ENCODE measurements at regions not wholly inside any gene's neighbourhood (a gene's known extent, or its start where the extent isn't known, plus 50 kb on each side); places are given as distances from the start of the nearest gene placed in this dataset.

DNA sequence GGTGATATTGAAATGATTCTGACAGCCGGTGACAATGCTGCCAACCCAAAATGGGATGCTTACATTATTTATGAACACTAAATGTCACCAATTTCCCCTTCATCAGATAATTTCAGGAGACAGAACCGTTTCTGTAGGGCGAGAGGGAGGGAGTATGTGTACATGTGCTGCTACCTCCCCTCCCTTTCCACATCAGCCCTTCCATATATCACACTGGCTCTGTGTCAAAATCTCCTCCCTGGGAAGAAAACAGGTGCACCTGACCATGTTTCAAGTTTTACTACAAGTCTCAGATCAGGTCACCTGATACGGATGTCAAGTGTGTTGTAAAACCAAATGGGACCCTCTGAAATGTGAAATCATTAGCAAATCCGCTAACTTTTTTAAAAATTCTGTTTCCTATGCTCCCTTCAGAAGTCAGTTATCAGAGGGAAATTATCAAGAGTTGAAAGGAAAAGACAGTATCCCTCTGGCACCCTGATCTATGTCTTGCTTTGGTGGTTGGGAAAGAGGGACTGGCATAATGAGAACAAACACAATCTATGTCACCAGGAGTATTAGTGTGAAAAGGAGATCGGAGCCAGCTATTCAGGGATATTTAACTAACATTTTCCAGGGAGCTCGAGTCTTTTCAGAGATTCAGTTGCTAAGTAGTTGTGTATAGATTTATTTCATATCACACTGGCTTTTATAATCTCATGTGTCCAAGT, 1002.3 kb upstream of the CDH8 start:
- no peak for DNase-seq (ENCODE audit: low read depth, low spot score)
- no peak for ATAC-seq
- in situ Hi-C loops (cut with MboI) (no loop called here), intact Hi-C loops (cut with micrococcal nuclease; ENCODE audit: unreplicated experiment) (no loop called here)
- no peaks in the 10 kb centered on the region for H3K79me2 ChIP-seq (ENCODE audit: control insufficient read depth, insufficient read depth, low read length)
- H3K9ac ChIP-seq (ENCODE audit: control insufficient read depth, insufficient read depth, low read length), result no peak overlapping the region
- RAD21 ChIA-PET (ENCODE audit: unreplicated experiment), result no interaction called here
- POLR2A ChIA-PET, result no interaction called here
- BruUV-seq (replicated peaks), result no TSS peak
- no peaks in the 10 kb centered on the region for H3K36me3 ChIP-seq (ENCODE audit: control insufficient read depth in 2 of 2, insufficient read depth in 2 of 2, low read length in 1 of 2)
- FAIRE-seq, result no peak
- H2AFZ ChIP-seq (ENCODE audit: control insufficient read depth, low read depth, low read length), result no peak overlapping the region
- H3K9me3 ChIP-seq (replicated peaks; ENCODE audit: control insufficient read depth, insufficient read depth, low read length), result no peaks in the 10 kb centered on the region; the same call in 2 of the 3 replicates
- no peak overlapping the region for H3K27ac ChIP-seq (ENCODE audit: control insufficient read depth, insufficient read depth)
- no peaks in the 10 kb centered on the region for H3K4me1 ChIP-seq (ENCODE audit: control insufficient read depth, insufficient read depth, low read length)
- SMC1A ChIA-PET (ENCODE audit: uncharacterized antibody, unreplicated experiment), result no interaction called here
- no peaks in the 10 kb centered on the region for H3K27me3 ChIP-seq (replicated peaks in 1 of 2; ENCODE audit: control insufficient read depth in 2 of 2, insufficient read depth in 2 of 2, low read length in 1 of 2)
- WGBS (ENCODE audit: insufficient coverage, insufficient replicate concordance, low lambda C conversion rate, missing lambda C conversion rate), result 5% methylated on average over 7 of the region's 7 CpGs
- H4K20me1 ChIP-seq (ENCODE audit: control insufficient read depth, insufficient read depth), result no peaks in the 10 kb centered on the region
- no peak overlapping the region for H3K4me3 ChIP-seq
- CTCF ChIA-PET, result no interaction called here
- TF ChIP-seq GATAD2B (conservative IDR thresholded peaks at IDR 0.05; ENCODE audit: low read depth) (no peak), ZNF622 (IDR thresholded peaks at IDR 0.05) (no peak), KAT2A (conservative IDR thresholded peaks at IDR 0.05; ENCODE audit: control insufficient read depth, low read depth, low read length) (no peak), SRF (IDR thresholded peaks at IDR 0.05; ENCODE audit: low read depth in 2 of 2, low read length in 2 of 2) (no peak), FOS (IDR thresholded peaks at IDR 0.05; ENCODE audit: borderline replicate concordance, extremely low read depth, insufficient read length) (no peak), RBBP5 (conservative IDR thresholded peaks at IDR 0.05) (no peak), ZNF384 (IDR thresholded peaks at IDR 0.05; ENCODE audit: borderline replicate concordance, low read depth, low read length) (no peak), CREM (IDR thresholded peaks at IDR 0.05; ENCODE audit: low read depth) (no peak)
- TF ChIP-seq, protein P1, sequence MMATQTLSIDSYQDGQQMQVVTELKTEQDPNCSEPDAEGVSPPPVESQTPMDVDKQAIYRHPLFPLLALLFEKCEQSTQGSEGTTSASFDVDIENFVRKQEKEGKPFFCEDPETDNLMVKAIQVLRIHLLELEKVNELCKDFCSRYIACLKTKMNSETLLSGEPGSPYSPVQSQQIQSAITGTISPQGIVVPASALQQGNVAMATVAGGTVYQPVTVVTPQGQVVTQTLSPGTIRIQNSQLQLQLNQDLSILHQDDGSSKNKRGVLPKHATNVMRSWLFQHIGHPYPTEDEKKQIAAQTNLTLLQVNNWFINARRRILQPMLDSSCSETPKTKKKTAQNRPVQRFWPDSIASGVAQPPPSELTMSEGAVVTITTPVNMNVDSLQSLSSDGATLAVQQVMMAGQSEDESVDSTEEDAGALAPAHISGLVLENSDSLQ (IDR thresholded peaks at IDR 0.05), result no peak
- TF ChIP-seq, protein P2, sequence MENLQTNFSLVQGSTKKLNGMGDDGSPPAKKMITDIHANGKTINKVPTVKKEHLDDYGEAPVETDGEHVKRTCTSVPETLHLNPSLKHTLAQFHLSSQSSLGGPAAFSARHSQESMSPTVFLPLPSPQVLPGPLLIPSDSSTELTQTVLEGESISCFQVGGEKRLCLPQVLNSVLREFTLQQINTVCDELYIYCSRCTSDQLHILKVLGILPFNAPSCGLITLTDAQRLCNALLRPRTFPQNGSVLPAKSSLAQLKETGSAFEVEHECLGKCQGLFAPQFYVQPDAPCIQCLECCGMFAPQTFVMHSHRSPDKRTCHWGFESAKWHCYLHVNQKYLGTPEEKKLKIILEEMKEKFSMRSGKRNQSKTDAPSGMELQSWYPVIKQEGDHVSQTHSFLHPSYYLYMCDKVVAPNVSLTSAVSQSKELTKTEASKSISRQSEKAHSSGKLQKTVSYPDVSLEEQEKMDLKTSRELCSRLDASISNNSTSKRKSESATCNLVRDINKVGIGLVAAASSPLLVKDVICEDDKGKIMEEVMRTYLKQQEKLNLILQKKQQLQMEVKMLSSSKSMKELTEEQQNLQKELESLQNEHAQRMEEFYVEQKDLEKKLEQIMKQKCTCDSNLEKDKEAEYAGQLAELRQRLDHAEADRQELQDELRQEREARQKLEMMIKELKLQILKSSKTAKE (IDR thresholded peaks at IDR 0.05; ENCODE audit: low read depth, poor library complexity, severe bottlenecking), result no peak
- TF ChIP-seq, protein P3, sequence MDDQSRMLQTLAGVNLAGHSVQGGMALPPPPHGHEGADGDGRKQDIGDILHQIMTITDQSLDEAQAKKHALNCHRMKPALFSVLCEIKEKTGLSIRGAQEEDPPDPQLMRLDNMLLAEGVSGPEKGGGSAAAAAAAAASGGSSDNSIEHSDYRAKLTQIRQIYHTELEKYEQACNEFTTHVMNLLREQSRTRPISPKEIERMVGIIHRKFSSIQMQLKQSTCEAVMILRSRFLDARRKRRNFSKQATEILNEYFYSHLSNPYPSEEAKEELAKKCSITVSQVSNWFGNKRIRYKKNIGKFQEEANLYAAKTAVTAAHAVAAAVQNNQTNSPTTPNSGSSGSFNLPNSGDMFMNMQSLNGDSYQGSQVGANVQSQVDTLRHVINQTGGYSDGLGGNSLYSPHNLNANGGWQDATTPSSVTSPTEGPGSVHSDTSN (IDR thresholded peaks at IDR 0.05; ENCODE audit: insufficient replicate concordance, low read depth, low read length), result no peak
- H3K4me2 ChIP-seq (ENCODE audit: control insufficient read depth, insufficient read depth), result no peak overlapping the region
